ENCODE measurements at regions not wholly inside any gene's neighbourhood (a gene's known extent, or its start where the extent isn't known, plus 50 kb on each side); places are given as distances from the start of the nearest gene placed in this dataset.
"Not testable (repeated sequence)": the region's sequence is repeated elsewhere in the genome, so short reads cannot be mapped to it uniquely, and the experiment has no call there.

DNA sequence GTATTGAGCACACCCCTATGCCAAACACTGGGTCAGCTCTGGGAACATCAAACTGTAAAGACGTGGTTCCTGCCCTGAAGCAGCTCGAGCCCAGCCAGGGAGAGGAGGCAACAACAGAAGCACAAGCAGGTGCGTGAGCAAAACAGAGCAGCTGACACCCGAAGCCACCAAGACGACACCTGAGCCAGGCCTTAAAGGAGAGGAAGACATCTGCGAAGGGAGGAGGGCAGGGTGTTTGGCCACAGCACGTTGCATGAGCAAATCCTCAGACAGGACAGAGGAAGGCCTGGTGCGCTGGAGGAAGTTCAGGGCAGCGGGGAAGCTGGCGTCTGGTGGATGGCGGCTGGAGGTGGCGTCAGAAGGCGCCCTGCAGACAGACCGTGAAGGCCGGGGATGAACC is 172.0 kb downstream of the KLRB1 start:
- TF ChIP-seq, protein P1, sequence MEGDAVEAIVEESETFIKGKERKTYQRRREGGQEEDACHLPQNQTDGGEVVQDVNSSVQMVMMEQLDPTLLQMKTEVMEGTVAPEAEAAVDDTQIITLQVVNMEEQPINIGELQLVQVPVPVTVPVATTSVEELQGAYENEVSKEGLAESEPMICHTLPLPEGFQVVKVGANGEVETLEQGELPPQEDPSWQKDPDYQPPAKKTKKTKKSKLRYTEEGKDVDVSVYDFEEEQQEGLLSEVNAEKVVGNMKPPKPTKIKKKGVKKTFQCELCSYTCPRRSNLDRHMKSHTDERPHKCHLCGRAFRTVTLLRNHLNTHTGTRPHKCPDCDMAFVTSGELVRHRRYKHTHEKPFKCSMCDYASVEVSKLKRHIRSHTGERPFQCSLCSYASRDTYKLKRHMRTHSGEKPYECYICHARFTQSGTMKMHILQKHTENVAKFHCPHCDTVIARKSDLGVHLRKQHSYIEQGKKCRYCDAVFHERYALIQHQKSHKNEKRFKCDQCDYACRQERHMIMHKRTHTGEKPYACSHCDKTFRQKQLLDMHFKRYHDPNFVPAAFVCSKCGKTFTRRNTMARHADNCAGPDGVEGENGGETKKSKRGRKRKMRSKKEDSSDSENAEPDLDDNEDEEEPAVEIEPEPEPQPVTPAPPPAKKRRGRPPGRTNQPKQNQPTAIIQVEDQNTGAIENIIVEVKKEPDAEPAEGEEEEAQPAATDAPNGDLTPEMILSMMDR (IDR thresholded peaks at IDR 0.05; ENCODE audit: control extremely low read depth in 1 of 3, insufficient read depth in 1 of 3, low read depth in 1 of 3, low read length in 3 of 3) = not testable (repeated sequence)
- TF ChIP-seq MAFK (IDR thresholded peaks at IDR 0.05; ENCODE audit: low read depth, low read length); CEBPB (IDR thresholded peaks at IDR 0.05; ENCODE audit: low read depth, low read length); TEAD4 (IDR thresholded peaks at IDR 0.05; ENCODE audit: low read depth, low read length); CBX5 (IDR thresholded peaks at IDR 0.05; ENCODE audit: low read depth, low read length); RFX5 (IDR thresholded peaks at IDR 0.05; ENCODE audit: borderline replicate concordance, low read depth, low read length): not testable (repeated sequence)
